ENCODE measurements at regions not wholly inside any gene's neighbourhood (a gene's known extent, or its start where the extent isn't known, plus 50 kb on each side); places are given as distances from the start of the nearest gene placed in this dataset.

- no peak overlapping the region for H3K4me3 ChIP-seq (ENCODE audit: control insufficient read depth, low read depth, low read length)
- TF ChIP-seq CTCF (IDR thresholded peaks at IDR 0.05; ENCODE audit: control insufficient read depth, insufficient read depth, low read depth, low read length, missing control alignments) = no peak
- DNase-seq (ENCODE audit: low read depth) = no peak
Observed at GRCh38 chr20:51160821-51161220, 137.9 kb upstream of the KCNG1 start.

- DNase-seq (ENCODE audit: low read depth) = no peak
- no peak for TF ChIP-seq CTCF (IDR thresholded peaks at IDR 0.05; ENCODE audit: control insufficient read depth, insufficient read depth, low read depth, low read length, missing control alignments)
- H3K4me3 ChIP-seq (ENCODE audit: control insufficient read depth, low read depth, low read length) = no peak overlapping the region
Observed at GRCh38 chr20:51159981-51160380, 137.1 kb upstream of the KCNG1 start.

GRCh38 chr20:51159303-51159702 lies 136.4 kb upstream of the KCNG1 start:
- TF ChIP-seq CTCF (IDR thresholded peaks at IDR 0.05; ENCODE audit: control insufficient read depth, insufficient read depth, low read depth, low read length, missing control alignments) = no peak
- no peak for DNase-seq (ENCODE audit: low read depth)

GRCh38 chr20:51158226-51158625 lies 135.3 kb upstream of the KCNG1 start:
- H3K4me3 ChIP-seq (ENCODE audit: control insufficient read depth, low read depth, low read length) = no peak overlapping the region
- no peak for DNase-seq (ENCODE audit: low read depth)
- TF ChIP-seq CTCF (IDR thresholded peaks at IDR 0.05; ENCODE audit: control insufficient read depth, insufficient read depth, low read depth, low read length, missing control alignments) = no peak

More at GRCh38 chr20:51159303-51159702, 136.4 kb upstream of the KCNG1 start:
- no peak overlapping the region for H3K4me3 ChIP-seq (ENCODE audit: control insufficient read depth, low read depth, low read length)

GRCh38 chr20:51156041-51156982 lies 133.4 kb upstream of the KCNG1 start:
- peak; percentile 44 for DNase-seq (ENCODE audit: low read depth)

More at GRCh38 chr20:51156041-51156982, 133.4 kb upstream of the KCNG1 start:
- no peak for TF ChIP-seq CTCF (IDR thresholded peaks at IDR 0.05; ENCODE audit: control insufficient read depth, insufficient read depth, low read depth, low read length, missing control alignments)
- no peak overlapping the region for H3K4me3 ChIP-seq (ENCODE audit: control insufficient read depth, low read depth, low read length)

Data from AG09309 (cell line).